H4 (cell line): ENCODE measurements at regions not wholly inside any gene's neighbourhood (a gene's known extent, or its start where the extent isn't known, plus 50 kb on each side); places are given as distances from the start of the nearest gene placed in this dataset.

Source experiments
- DNase-seq: peaks from one replicate; pipeline ENCODE4 v3.0.0-alpha.2; 2015; ENCODE audit warnings: low spot score

DNA sequence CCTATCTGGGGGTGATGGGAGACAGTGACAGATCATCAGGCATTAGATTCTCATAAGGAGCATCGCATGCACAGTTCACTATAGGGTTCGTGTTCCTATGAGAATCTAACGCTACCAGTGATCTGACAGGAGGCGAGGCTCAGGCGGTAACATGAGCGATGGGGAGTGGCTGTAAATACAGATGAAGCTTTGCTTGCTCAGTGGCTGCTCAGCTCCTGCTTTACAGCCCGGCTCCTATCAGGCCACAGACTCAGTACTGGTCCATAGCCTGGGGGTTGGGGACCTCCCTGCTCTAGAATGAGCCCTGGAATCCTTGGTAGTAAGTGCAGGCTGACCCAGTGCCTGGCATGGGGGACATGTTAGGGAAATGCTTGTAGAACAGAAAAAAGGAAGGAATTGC, 426.0 kb downstream of the TYW1 start:
- DNase-seq: no peak

DNA sequence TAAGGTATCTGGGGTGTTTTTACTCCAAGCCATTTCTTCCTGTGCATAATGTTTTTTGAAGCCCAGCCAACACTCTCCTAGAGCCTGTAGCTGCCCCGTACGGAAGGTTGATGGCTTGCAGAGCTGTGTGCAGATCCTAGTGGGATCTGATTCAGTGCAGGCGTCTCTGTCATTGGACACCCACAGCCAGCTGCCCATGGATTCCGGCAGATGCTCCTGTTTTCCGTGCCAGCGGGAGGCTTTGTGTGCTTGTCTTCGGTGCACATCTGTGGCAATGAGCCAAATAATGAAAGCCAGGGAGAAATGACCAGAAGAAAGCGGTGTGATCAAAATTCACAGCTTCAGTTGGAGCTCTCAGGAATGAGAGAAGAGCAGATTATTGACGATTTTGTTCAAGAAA, 426.4 kb downstream of the TYW1 start:
- no peak for DNase-seq

DNA sequence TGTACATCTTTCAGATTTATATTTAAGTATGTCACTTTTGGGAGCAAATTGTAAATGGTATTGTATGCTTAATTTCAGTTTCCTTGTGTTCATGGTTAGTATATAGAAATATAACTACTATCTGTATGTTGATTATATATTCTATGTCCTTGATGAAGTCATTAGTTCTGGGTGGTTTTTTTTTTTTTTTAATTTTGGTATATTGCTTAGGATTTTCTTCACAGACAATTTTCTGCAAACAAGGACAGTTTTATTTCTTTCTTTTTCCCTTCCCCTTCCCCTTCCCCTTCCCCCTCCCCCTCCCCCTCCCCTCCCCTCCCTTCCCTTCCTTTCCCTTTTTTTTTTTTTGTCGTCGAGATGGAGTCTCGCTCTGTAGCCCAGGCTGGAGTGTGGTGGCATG, 430.0 kb downstream of the TYW1 start:
- DNase-seq: no peak

DNA sequence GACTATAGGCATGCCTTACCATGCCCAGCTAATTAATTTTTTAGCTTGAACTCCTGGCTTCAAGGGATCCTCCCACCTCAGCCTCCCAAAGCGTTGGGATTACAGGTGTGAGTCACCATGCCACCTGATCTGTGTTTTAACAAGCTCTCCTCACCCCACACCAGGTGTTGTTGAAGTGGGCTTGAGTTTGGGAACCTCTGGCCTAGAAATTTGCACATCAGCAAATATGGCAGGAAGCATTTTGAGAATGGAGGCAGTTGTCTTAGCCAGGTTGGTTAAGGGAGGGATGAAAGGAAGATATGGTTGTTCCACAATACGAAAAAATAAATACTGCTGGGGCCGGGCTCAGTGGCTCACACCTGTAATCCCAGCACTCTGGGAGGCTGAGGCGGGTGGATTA, 433.1 kb downstream of the TYW1 start:
- DNase-seq: no peak

DNA sequence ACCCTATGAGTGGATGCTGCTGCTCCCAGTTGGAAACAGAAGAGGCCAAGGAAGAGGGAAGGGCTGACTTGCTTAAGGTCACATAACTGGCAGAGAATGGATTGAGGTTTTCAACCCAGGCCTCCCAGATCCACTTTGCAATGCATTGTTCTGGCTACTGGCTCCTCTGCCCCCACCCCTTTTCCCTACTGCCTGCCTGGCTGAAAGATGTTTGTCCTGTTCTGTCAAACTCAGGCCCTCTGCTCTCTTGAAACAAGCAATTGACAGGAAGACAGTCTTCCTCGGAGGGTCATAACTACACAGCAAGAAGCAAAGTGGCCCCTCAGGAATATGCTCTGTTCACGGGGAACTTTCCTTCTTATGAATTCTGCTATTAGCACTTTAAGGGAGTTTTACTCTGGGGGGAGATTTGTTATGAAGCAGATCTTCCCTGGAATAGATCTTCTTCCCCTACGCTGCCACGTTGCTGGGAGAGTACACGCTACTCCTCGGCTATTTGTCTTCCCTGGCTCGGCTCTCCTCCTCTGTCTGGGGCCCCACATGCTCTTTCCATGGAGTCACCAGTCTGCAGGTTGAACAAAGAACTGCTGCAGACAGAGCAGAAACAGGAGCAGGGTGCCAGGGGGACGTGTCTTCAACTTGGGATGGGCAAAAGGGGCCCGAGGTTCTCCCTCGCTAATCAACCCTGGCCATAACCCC, 436.1 kb downstream of the TYW1 start:
- no peak for DNase-seq

DNA sequence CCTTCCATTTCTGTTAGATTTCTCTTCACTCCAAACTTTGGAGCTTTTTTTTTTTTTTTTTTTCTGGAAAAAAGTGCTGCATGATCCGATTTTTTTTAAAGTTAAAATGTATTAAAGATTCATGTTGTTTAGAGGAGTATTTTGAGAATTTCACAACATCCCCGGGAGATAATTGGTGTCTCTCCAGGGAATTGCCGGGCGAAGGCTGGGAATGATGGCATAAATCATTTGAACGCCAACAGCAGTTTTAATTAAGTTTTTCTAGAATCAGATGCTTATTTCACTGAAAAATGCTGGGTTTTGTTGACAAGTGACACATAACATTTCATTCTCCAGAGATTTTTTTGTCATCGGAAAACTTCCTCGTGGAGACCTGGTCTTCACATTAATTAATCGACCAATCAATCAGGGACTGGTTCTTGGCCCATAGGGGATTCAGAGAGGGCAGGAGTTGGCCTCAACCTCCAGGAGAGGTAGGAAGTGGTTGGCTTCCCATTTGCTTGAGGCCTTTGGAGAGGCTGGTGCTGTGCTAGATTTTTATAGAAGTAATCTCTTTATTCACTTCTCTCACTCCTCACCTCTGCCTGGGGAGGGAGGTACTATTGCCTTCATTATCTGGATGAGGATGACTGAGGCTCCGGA, 439.4 kb downstream of the TYW1 start:
- no peak for DNase-seq

DNA sequence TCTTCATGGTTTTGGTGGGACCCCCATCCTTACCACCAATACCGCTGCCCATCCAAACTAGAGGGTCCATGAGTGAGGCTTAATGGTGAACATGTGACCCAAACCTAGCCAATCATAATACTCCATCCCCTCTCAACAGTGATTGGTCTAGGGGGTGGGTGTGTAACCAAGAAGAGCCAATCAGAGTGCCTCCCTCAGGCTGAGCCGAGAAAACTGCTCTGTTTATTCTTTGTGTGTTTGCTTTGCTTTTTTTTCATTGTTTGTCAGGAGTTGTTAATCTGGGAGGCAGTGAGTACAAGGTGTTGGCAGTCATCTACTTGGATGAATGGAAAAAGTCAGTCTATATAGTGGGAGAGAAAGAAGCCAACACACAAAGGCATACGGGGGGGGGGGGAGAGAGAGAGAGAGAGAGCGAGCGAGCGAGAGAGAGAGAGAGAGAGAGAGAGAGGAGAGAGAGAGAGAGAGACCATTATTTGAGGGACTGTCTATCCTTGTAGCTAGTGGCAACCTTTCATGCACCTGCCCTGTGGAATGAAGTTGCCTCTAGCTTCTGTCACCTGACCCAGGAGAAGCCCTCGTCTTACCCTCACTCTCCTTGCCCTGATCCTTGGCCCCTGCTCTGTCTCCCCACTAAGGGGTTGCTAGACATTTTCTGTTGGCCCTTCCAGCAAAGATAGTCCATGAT, 441.7 kb downstream of the TYW1 start:
- DNase-seq: no peak

DNA sequence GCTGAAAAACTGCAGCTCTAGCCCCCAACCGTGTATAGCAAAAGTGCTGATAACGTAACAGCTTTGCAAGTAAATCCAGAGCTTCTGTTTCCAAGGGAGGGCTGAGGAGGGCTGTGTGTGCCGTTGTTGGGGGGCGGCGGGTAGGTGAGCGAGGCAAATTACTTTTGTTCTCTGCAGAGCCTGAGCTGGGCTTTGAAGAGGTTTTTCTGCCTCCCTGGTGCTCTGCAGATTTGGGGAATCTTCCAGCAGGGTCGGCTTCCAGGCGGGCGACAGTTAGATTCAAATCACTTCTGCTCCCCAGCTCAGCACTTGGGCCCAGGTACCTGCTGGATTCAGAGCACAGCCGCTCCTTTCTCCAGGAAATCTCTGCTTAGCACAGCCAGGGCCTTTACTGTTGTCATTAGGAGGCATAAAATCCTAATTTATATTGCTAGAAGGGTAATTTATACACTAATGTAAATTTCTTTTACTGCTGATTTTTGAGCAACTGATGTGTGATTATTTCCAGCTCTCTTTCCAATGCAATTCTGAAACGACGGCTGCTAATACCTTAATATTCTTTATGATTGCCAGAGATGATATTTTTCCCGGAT, 442.4 kb downstream of the TYW1 start:
- DNase-seq: no peak

DNA sequence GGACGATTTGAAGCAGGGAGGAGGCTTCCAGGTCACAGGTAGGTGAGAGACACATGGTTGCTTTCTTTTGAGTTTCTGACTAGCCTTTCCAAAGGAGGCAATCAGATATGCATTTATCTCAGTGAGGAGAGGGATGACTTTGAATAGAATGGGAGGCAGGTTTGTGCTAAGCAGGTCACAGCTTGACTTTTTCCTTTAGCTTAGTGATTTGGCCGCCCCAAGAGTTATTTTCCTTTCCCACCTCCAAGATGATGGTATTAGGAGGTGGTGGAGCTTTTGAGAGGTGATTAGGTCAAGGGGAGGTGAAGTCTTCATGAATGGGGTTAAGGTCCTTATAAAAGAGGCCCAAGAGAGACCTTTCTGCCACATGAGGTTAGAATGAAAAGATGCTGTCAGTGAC, 443.7 kb downstream of the TYW1 start:
- DNase-seq: no peak

DNA sequence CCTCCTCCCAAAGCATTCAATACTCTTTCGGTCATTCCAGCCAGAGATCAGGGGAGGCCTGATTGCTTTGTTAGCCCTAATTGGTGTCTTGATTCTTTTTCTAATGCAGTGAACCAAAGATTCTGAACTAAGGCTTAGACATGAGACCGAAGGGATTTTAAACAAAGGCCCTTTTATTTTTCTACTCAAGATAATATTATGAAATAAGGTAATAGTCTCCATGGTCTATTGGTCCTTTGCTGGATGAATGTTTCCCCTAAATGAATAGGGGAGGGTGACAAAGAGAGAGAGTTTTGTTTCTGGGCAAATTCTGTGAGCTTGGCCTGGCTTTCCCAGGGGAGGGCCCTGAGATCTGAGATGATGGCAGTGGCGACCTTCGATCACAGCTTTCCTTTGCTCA, 449.1 kb downstream of the TYW1 start:
- no peak for DNase-seq

DNA sequence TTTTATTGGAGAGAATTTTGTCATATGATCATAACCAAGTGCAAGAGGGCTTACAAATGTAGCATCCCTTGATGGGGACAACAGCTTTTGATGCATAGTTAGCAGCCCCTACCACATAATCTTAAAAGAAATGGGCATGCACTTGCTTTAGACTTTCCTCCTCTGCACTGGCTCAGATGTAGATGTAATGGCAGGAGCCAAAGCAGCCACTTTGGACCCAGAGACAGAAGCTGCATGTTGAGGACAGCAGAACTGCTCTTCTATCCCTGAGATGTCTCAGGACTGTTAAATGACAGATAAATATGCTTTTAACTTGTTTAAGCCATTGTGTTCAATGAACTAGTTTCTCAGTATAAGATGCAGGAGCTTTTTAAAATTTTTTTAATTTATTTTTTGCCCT, 450.7 kb downstream of the TYW1 start:
- no peak for DNase-seq

DNA sequence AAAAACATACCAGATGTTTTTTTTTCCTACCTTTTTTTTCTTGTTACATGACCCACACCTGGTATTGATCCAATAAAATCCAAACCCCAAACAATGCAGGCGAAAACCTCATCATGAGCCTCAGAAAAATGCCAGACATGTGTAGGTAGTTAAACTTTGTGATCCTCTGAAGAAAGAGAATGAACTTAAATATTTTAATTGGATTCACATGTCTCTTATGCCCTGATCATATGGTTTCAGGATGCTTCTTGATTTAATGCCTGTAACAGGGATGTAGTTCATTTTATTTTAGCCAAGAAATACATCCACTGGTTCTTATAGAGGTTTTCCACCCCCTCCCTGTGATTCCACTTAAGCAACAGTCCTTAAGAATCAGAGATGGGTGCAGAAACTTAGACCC, 451.6 kb downstream of the TYW1 start:
- DNase-seq: no peak

DNA sequence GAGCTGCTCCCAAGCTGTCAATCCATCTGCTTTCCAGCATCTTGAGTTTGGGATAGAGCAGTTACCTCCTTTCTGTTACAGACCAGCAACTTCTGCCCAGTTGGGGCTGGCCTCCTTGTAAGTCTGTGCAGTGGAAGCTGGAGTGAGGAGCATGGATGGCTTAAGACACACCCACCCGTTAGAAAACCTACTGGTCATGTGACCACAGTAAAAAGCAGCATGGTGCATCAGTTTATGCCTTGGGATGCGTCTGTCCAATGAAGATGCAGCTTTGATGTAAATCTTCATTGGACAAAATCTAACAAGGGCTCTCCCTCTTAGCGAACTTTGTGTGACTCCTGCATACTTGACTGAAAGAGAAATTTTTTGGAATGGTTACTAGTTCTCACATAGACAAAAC, 453.5 kb downstream of the TYW1 start:
- DNase-seq: no peak

DNA sequence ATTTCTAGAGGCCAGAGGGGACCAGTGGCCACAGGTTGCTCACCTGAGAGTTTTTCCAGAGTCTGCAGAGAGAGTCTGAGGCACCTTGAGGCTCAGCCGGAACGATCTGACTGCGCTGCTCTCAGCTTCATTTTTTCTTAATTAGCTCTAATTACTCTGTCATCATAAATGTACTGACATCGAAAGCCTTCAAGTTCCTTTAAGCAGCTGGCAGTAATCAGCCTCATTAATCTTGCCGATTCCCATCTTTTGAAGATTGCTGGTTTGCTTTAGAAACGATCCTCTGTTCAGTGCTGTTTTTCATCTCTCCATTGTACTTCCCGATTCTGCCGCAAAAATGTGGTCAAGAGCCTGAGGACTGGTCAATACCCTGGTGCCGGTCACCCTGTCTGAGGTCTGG, 454.7 kb downstream of the TYW1 start:
- DNase-seq: no peak

DNA sequence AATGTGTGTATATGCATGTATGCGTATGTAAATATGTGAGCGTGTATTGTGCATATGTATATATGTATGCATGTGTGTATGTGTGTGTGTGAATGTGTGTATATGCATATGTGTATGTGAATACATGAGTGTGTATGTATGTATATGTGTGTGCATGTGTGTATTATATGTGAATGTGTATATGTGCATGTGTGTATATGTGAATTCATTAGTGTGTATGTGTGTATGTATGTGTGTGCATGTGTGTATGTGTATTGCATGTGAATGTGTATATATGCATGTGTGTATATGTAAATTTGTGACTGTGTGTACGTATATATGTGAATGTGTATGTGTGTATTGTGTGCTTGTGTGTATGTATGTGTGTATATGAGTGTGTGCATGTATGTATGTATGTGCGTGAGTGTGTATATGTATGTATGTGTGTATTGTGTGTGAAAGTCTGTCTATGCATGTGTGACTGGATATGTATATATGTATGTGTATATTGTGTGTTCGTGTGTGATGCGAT, 455.9 kb downstream of the TYW1 start:
- DNase-seq: no peak

DNA sequence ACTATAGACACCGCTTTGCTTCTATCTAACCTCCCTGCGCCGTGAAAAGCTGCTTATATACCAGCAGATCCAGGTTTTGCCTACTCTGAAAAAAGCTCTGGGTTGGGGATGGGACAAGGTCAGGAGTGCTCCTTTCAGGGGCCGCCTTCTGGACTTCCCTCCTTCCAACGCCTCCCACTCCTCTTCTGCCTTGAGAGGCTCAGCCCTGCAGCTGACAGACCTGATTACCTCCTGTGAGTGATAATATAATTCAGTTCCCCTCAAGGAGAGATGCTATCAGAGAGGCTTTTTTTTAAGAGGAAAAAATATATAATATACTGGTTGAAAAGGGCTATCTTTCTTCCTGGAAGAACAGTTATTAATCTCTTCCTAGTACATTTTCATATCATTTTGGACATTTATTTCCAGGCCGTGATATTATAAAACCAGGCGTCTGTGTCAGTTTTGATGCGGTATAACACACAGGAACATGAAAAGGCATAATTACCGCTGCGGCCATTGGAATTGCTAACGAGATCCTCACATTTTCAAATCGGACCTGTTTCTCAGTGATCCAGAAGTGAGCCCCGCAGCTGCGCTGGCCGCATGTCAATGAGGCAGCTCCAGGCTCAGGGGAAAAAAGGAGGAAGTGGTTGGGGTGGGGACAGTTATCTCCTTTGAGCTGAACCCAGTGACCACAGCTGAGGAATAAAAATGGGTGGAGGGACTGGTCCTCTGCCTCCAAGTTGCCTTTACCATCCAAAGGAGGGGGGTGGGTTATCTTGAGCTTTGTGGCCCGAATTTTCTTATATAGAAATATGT, 457.1 kb downstream of the TYW1 start:
- no peak for DNase-seq

DNA sequence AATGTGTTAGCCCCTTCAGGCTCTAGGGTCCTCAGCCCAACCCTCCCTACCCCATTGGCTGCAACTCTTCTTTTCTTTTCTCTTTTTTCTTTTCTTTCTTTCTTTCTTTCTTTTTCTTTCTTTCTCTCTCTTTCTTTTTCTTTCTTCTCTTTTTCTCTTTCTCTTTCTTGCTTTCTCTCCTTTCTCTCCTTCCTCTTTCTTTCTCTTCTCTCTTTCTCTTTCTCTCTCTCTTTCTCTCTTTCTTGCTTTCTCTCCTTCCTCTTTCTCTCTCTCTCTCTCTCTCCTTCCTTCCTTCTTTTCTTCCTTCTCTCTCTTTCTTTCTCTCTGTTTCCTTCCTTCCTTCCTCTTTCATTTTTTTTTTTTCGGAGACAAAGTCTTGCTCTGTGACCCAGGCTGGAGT, 458.9 kb downstream of the TYW1 start:
- DNase-seq: no peak

DNA sequence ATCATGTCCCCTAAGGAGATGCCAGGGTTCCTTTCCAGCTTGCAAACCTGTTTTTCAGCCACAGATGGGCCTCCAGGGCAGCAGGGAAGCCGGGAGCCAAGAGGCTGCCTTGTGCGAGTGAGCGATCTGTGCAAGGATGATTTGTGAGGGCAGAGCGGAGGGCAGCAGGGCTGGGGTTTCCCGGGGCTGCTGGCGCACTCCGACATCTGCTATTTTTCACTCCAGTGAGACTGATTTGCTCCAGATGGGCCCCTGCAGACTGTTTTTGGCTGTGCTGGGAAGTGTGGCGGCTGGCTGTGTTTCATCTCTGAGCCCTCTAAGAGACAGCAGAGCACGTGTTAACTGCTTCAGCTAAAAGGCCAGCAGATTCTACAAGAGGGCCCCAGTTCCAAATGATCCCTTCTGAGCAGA, 466.2 kb downstream of the TYW1 start:
- DNase-seq: no peak

DNA sequence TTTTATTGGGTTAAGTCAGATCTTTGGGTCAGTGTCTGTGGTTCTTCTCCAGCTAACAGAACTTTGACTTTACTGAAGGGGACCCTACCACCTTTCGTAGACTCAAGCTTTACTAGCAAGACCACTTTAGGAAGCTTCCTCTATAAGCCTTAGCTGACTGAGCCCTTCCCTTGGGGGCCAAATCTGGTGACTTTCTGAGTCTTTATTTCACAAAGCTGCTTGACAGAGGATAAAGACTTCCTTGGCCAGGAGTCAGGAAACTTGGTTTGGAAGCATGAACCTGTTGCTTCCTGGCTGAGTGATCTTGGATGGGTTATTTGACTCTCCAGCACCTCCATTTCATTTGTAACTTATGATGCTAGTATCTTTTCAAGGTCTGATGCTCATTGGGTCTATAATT, 466.7 kb downstream of the TYW1 start:
- no peak for DNase-seq

DNA sequence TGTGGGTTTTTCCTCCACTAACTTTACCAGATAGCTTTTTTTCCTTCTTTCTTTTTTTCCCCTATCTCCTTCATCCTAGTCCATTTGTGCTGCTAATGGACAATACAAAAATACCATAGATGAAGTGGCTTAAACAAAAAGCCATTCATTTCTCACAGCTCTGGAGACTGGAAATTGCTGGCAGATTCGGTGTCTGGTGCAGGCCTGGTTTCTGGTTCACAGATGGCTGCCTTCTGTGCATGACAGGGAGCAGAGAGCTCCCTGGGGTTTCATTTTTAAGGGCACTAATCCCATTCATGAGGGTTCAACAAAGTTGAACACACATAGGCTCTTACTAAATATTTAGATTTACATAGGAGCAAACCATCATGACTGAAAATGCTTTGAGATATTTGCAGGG, 467.4 kb downstream of the TYW1 start:
- DNase-seq: no peak

DNA sequence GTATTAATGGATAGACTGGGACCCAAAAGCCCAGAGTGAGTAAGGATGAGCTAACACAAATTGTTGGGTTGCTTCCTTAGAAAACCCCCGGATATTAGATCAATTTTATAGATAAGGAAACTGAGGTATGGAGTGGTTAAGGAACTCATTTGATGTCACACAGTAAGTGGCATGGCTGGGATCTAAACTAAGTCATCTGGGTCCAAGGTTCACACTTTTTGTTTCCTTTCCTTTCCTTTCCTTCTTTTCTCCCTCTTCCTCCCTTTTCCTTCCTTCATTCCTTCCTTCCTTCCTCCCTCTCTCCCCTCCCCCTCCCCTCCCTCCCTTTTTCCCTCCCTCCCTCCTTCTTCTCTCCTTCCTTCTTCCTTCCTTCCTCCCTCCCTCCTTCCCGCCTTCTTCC, 469.5 kb downstream of the TYW1 start:
- no peak for DNase-seq

DNA sequence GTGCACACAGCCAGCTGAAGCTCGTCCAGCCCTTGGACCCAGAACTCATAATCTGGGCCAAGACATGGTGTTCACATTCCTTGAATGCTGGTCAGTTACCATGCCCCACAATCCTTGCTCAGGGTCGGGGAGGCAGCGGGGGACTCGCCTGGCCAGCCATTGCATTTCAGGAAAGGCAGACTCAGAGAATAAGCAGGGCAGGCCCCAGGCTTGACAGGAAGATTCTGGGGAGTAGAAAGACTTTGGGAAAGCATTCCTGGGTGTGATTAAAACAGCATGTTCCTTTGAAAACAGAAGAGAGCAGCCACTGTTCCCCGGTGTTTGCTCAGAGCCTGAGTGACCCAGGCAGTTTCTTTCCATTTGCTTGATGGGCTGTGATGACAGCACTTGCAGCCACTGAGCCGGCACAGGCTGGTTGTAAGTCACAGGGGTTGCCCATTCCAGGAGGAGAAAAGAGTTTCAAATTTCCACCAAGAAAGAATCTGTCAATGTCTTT, 473.7 kb downstream of the TYW1 start:
- no peak for DNase-seq
